NCI-H187 (cell line): ENCODE measurements at regions not wholly inside any gene's neighbourhood (a gene's known extent, or its start where the extent isn't known, plus 50 kb on each side); places are given as distances from the start of the nearest gene placed in this dataset.
"Not testable (repeated sequence)": the region's sequence is repeated elsewhere in the genome, so short reads cannot be mapped to it uniquely, and the experiment has no call there.

ENCODE experiments used
- DNase-seq, 2 experiments: peaks; one replicate each; lab custom pipeline; 2025; lab: John Stamatoyannopoulos, UW

DNA sequence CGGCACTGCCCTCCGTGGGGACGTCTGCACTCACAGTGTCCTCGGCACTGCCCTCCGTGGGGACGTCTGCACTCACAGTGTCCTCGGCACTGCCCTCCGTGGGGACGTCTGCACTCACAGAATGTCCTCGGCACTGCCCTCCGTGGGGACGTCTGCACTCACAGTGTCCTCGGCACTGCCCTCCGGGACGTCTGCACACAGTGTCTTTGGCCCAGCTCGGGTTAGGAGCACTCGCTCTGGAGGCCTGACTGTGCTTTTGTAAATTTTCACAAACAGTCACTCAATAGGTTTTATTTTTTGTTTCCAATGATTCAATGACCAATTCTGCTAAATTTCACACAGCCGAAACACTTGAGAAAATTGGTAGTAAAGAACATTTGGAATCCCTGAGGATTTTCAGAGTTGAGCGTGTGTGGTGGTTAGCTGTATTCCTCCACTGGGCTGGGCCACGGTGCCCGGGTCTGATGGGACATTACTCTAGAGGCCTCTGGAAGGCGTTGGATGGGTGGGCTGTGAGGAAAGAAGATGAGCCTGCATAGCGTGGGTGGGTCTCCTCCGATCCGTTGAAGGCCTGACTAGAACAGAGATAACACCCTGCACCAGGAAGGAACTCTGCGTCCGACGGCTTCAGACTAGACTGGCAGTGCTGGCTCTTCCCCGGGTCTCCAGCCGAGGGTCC lies 134.8 kb downstream of the RTP5 start:
- no peak for DNase-seq

DNA sequence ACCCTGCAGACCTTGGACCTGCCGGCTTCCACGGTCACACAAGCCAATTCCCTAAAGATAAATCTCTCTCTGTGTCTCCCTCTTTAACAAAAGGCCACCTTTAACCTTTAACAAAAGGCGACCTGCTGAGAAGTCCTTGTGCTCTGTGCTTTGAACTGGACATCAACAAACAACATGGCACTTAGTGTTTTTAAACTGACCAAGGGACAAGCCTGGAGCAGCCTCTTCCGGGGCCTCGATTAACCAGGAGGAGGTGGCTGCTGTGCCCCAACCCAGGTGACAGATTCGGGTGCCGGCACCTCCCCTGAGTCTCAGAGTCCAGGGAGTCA lies 135.3 kb downstream of the RTP5 start:
- DNase-seq, result no peak

DNA sequence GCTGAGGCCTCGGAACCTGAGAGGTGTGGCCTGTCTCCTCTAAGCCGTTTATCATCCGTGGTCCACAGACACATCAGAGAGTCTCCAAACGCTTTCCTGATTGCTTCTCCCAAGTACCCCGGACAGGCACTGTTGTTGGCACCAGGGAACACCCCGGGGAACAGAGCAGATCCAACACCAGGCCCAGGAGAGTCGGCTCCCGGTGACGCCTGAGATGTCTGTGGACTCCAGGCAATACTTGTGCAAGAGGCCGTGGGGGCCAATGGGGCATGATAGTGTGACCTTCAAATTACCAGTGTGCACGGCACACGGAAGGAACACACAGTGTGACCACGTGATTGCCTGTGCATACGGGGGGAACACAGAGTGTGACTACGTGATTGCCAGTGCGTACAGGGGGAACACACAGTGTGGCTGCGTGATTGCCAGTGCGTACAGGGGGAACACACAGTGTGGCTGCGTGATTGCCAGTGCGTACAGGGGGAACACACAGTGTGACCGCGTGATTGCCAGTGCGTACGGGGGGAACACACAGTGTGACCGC lies 136.6 kb downstream of the RTP5 start:
- not testable (repeated sequence) for DNase-seq

DNA sequence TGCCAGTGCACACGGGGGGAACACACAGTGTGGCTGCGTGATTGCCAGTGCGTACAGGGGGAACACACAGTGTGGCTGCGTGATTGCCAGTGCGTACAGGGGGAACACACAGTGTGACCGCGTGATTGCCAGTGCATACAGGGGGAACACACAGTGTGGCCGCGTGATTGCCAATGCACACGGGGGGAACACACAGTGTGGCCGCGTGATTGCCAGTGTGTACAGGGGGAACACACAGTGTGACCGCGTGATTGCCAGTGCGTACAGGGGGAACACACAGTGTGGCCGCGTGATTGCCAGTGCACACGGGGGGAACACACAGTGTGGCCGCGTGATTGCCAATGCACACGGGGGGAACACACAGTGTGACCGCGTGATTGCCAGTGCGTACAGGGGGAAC lies 139.4 kb downstream of the RTP5 start:
- not testable (repeated sequence) for DNase-seq

GRCh38 chr2:242009846-242010245 lies 140.3 kb downstream of the RTP5 start:
- not testable (repeated sequence) for DNase-seq

- DNase-seq, result not testable (repeated sequence)
These were observed 141.0 kb downstream of the RTP5 start for GRCh38 chr2:242010252-242011166.

GRCh38 chr2:242011167-242011513 lies 141.6 kb downstream of the RTP5 start:
- no peak for DNase-seq

- no peak for DNase-seq
These were observed 142.0 kb downstream of the RTP5 start for GRCh38 chr2:242011516-242011915.

GRCh38 chr2:242011991-242012764 lies 142.6 kb downstream of the RTP5 start:
- no peak for DNase-seq

DNA sequence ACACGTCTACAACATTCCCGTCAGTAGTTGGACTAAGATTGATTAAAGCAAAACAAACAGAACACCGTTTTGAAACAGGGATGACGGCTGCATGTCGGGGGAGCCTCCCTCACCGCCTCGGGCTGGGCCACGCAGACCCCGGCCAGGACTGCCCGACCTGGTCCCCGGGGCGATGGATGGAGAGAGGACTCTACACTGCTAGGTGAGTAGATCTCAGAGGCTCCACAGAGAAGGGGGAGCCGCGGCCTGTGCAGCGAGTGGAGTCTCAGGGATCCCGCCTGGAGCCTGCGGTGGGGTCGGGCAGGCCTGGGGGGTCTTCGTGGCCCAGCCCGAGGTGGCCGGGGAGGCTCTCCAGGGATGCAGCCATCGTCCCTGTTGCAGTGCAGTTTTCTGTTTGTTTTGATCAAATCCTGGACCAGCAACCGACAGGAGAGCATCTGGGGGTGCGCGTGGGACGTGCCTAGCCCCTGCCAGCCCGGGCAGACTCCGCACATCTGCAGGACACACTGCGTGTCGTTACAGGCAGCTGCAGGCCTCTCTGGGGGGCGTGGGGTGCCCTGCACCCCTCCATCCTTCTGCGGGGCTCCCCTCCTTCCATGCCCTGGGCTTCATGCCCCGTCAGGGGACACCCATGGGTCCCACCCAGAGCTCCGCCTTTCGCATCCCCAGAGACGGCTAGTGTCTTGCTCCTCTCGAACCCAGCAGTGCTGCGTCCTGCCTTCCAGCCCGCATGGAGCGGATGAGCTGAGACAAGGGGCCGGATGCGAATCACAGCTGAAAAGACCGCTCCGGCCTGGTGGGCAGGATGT lies 143.6 kb downstream of the RTP5 start:
- DNase-seq, result no peak

- no peak for DNase-seq
These were observed 144.2 kb downstream of the RTP5 start for GRCh38 chr2:242013771-242014170.

DNA sequence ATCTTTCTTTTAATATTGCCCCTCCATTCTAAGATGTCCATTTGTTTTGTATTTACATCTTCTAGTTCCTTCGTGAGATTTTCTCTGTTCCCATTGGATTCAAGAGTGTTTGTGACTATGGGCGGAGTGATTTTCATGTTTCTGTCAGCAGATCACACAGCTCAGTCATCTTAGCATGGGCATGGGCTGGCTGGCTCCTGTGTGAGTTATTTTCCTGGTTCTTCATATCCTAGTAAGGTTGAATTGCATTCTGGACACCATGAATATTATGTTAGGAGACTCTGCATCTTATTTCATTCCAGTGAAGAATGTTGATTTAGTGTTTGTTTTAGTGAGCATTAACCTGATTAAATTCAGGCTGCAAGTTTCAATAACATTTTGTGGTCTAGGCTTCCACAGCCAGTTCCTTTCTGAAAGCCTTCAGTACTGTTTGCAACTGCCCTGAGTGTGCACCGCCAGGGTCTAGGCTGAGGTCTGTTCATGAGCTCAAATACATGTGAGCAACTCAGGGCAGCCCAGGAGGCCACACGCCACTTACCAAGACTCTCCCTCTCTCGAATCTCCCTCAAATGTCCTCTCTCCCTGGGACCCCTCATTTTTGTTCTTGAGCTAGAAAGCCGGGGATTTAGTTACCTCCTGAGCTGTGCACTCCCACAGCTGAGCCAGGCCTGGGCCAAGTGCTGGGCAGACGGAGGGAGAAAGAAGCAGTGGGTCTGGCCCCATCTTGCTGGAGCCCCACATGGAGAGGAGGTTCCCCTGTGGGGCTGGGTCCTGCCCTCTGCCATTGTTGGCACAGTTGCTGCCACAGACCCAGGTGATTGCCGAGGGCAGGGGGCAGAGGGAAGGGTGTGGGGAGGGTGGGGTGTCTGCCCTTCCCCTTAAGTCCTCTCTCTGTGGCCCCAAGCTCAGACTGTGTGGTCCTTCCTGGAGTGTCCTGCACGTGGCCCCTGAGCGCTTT lies 145.9 kb downstream of the RTP5 start:
- no peak for DNase-seq

DNA sequence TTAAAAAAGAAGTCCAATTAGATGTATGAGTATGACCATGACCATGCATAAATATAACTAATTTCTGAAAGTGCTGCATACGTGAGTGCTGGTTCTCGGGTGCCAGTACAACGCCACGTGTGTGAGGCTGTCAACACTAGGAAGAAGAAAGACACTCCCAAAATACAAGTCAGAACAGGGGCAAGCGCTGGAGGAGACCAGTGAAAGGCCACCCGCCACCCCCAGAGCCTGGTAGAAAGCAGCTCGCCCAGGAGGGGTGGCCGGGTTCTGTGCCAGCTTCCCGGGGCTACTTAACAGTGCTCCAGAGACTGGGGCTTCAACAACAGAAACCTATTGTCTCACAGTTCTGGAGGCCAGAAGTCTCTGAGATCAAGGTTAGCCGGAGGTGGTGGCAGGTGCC lies 147.6 kb downstream of the RTP5 start:
- DNase-seq, result no peak

DNA sequence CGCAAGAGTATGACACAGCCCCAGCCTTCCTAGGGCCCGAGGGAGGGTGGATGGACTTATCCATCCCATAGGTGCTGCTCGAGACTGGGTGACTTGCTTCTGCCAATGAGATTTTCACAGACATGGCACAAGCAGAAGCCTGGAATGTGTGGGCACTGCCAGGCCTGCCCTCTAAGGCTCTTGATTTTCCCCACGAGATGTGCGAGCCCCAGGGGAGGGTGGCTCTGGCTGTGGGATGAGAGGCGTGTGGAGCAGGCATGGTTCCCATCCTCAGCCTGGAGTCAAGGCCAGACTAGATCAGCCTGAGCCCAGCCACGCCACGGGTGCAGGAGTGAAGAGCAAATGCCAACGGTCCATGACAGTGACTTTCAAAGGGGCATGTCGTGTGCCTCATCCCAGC lies 148.9 kb downstream of the RTP5 start:
- DNase-seq, result not testable (repeated sequence)

DNA sequence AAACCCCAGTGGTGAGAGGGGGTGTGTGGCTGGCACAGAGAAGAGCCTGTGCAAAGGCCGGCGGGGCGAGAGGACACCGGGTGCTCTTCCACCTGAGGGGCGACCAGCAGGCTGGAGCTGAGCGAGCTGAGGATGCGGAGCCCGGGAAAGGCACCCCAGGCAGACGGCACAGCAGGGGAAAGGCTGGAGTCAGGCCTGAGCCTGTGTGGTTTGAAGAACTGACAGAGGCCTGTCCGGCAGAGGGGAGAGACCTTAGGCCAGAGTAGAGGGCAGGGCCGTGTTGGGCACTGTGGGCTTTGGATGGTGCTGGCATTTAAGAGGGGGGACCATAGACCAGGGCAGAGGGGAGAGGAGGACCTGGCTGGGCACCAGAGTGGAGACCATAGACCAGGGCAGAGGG lies 149.8 kb downstream of the RTP5 start:
- DNase-seq, result no peak

DNA sequence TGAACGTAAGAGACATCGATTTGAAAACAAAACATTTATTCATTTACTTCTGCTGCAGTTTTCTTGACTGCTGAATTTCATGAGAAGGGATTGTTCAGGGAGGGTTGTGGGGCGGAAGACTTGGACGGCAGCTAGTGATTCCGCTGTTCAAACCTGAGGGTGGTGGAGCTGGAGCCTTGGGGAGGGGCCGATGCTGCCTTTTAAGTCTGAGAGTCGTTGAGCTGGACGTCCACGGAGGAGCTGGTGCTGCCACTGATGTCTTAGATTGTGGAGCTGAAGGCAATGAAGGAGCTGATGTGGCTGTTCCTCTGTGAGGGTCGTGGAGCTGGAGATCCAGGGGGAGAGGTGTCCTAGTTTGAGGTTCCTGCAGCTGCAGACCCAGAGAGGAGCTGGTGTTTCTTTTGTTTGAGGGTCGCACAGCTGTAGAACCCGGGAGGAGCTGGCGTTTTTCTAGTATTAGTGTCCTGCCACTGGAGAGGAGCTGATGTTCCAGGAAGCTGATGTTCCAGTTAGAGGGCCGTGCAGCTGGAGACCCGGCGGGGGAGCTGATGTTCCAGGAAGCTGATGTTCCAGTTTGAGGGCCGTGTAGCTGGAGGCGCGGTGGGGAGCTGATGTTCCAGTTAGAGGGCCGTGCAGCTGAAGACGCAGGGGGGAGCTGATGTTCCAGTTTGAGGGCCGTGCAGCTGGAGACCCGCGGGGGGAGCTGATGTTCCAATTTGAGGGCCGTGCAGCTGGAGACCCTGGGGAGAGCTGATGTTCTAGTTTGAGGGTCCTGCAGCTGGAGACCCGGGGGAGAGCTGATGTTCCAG lies 150.9 kb downstream of the RTP5 start:
- no peak for DNase-seq

GRCh38 chr2:242022550-242023290 lies 153.2 kb downstream of the RTP5 start:
- DNase-seq, result no peak

GRCh38 chr2:242024751-242025355 lies 155.3 kb downstream of the RTP5 start:
- DNase-seq, result no peak
